Fibroblast of villous mesenchyme (primary cell): ENCODE measurements at regions not wholly inside any gene's neighbourhood (a gene's known extent, or its start where the extent isn't known, plus 50 kb on each side); places are given as distances from the start of the nearest gene placed in this dataset.

ENCODE experiments used
- DNase-seq: peaks from one replicate; pipeline ENCODE4 v3.0.0-alpha.2; 2010; ENCODE audit warnings: low read depth
- H3K4me3 ChIP-seq: 2 replicates; pipeline ENCODE4 v1.5.1; 2011; ENCODE audit warnings: low read depth, mild to moderate bottlenecking, low read length
- TF ChIP-seq, protein P1 (sequence below): IDR thresholded peaks from 2 replicates; pipeline ENCODE4 v1.5.1; 2012; ENCODE audit warnings: low read depth, mild to moderate bottlenecking, low read length; ENCODE audit not compliant: insufficient read depth

DNA sequence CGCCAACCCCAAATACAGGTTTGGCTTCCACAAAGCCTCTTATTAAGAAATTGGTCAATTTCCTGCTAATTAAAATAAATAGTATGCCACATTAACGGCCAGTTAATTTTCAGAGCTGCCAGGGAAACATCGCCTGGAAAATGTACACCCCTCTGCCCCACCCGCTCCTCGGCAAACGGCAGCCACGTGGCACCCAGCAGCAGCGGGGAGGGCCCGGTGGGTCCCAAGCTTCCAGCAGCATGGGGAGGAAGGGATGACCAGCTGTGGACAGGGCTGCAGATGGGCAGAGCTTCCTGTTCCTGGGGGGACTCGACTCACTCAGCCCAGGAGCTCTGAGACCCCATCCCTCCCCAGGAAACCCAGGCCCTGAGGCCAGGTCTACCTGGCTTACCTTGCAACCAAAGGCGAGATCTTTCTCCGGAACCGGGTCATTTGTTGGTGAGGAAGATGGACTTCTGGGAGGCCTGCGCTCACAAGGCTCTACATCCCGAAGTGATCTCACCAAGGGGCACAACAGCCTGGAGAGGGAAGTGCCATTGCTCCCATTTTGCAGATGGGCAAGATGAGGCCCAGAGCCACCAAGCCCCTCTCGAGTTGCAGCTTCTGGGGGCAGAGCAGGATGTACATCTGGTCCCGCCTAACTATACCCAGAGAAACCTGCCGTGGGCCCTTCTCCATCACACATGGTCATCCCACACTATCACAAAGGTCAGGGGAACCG, 68.3 kb downstream of the IGLL1 start:
- DNase-seq: no peak
- H3K4me3 ChIP-seq: no peak overlapping the region
- TF ChIP-seq, protein P1, sequence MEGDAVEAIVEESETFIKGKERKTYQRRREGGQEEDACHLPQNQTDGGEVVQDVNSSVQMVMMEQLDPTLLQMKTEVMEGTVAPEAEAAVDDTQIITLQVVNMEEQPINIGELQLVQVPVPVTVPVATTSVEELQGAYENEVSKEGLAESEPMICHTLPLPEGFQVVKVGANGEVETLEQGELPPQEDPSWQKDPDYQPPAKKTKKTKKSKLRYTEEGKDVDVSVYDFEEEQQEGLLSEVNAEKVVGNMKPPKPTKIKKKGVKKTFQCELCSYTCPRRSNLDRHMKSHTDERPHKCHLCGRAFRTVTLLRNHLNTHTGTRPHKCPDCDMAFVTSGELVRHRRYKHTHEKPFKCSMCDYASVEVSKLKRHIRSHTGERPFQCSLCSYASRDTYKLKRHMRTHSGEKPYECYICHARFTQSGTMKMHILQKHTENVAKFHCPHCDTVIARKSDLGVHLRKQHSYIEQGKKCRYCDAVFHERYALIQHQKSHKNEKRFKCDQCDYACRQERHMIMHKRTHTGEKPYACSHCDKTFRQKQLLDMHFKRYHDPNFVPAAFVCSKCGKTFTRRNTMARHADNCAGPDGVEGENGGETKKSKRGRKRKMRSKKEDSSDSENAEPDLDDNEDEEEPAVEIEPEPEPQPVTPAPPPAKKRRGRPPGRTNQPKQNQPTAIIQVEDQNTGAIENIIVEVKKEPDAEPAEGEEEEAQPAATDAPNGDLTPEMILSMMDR: no peak

- H3K4me3 ChIP-seq: no peak overlapping the region
- peak; percentile 27 for DNase-seq
- TF ChIP-seq, protein P1: no peak
Measured at GRCh38 chr22:23509571-23510302, 70.4 kb downstream of the IGLL1 start.

DNA sequence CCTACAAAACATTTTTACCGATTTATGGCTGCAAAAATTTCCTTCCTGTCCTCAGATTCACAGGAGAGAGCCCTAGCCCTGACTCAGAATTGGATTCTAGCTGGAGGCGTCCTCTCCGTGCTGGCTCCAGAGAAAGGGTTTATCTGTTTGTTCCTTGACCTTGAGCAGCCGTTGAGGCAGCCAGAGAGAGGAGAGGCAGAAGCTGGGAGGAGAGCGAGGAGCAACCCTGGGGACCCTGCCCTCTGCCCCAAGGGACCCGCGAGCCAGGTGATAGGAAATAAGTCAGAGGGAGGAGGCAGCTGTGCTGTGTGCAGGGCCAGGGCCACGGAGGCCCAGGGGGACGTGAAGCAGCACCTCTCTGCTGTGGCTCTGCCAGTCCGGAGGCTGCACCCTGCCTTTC, 75.6 kb downstream of the IGLL1 start:
- no peak overlapping the region for H3K4me3 ChIP-seq
- TF ChIP-seq, protein P1: no peak
- DNase-seq: no peak

GRCh38 chr22:23503736-23504440, 76.2 kb downstream of the IGLL1 start:
- H3K4me3 ChIP-seq: no peak overlapping the region
- TF ChIP-seq, protein P1: no peak
- no peak for DNase-seq

- TF ChIP-seq, protein P1: no peak
- no peak overlapping the region for H3K4me3 ChIP-seq
- DNase-seq: no peak
Measured at GRCh38 chr22:23503142-23503541, 76.9 kb downstream of the IGLL1 start.

- no peak overlapping the region for H3K4me3 ChIP-seq
- DNase-seq: no peak
- TF ChIP-seq, protein P1: no peak
Measured at GRCh38 chr22:23501708-23502107, 78.4 kb downstream of the IGLL1 start.
